ENCODE measurements at regions not wholly inside any gene's neighbourhood (a gene's known extent, or its start where the extent isn't known, plus 50 kb on each side); places are given as distances from the start of the nearest gene placed in this dataset.

DNA sequence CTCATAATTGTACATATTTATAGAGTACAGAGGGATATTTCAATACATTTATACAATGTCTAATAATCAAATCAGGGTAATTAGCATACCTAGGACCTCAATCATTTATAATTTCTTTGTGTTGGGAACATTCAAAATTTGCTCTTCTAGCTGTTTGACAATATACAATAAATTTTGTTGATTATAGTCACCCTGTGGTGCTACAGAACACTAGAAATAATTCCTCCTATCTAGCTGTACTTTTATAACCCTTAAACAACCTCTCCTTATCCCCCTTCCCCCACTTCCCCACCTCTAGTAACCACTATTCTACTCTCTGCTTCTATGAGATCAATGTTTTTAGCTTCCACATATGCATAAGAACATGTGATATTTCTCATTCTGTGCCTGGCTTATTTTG, 328.4 kb upstream of the RBMS1 start:
- H3K4me1 ChIP-seq (ENCODE audit: control insufficient read depth, insufficient read depth, low read length): no peaks in the 10 kb centered on the region
- TF ChIP-seq, protein P1, sequence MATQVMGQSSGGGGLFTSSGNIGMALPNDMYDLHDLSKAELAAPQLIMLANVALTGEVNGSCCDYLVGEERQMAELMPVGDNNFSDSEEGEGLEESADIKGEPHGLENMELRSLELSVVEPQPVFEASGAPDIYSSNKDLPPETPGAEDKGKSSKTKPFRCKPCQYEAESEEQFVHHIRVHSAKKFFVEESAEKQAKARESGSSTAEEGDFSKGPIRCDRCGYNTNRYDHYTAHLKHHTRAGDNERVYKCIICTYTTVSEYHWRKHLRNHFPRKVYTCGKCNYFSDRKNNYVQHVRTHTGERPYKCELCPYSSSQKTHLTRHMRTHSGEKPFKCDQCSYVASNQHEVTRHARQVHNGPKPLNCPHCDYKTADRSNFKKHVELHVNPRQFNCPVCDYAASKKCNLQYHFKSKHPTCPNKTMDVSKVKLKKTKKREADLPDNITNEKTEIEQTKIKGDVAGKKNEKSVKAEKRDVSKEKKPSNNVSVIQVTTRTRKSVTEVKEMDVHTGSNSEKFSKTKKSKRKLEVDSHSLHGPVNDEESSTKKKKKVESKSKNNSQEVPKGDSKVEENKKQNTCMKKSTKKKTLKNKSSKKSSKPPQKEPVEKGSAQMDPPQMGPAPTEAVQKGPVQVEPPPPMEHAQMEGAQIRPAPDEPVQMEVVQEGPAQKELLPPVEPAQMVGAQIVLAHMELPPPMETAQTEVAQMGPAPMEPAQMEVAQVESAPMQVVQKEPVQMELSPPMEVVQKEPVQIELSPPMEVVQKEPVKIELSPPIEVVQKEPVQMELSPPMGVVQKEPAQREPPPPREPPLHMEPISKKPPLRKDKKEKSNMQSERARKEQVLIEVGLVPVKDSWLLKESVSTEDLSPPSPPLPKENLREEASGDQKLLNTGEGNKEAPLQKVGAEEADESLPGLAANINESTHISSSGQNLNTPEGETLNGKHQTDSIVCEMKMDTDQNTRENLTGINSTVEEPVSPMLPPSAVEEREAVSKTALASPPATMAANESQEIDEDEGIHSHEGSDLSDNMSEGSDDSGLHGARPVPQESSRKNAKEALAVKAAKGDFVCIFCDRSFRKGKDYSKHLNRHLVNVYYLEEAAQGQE (IDR thresholded peaks at IDR 0.05; ENCODE audit: insufficient read depth in 1 of 2, low read depth in 2 of 2, low read length in 1 of 2): no peak
- TF ChIP-seq, protein P2, sequence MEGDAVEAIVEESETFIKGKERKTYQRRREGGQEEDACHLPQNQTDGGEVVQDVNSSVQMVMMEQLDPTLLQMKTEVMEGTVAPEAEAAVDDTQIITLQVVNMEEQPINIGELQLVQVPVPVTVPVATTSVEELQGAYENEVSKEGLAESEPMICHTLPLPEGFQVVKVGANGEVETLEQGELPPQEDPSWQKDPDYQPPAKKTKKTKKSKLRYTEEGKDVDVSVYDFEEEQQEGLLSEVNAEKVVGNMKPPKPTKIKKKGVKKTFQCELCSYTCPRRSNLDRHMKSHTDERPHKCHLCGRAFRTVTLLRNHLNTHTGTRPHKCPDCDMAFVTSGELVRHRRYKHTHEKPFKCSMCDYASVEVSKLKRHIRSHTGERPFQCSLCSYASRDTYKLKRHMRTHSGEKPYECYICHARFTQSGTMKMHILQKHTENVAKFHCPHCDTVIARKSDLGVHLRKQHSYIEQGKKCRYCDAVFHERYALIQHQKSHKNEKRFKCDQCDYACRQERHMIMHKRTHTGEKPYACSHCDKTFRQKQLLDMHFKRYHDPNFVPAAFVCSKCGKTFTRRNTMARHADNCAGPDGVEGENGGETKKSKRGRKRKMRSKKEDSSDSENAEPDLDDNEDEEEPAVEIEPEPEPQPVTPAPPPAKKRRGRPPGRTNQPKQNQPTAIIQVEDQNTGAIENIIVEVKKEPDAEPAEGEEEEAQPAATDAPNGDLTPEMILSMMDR (IDR thresholded peaks at IDR 0.05): no peak
- TF ChIP-seq SIN3A (IDR thresholded peaks at IDR 0.05; ENCODE audit: borderline replicate concordance, insufficient read depth, low read depth, low read length) (no peak), POLR2AphosphoS5 (IDR thresholded peaks at IDR 0.05; ENCODE audit: low read depth, low read length) (no peak), TCF7L2 (IDR thresholded peaks at IDR 0.05; ENCODE audit: low read depth, low read length) (no peak)
- no peak overlapping the region for H3K27ac ChIP-seq (ENCODE audit: low read length)
- DNase-seq (ENCODE audit: low read depth, low spot score) (no peak), ATAC-seq (no peak)
- H3K4me3 ChIP-seq (ENCODE audit: low read depth in 2 of 2, low read length in 2 of 2): no peak overlapping the region
- no TSS peak for BruUV-seq (replicated peaks)
- H3K27me3 ChIP-seq (ENCODE audit: control insufficient read depth, insufficient read depth, low read length): no peaks in the 10 kb centered on the region
- H3K36me3 ChIP-seq (ENCODE audit: control insufficient read depth, insufficient read depth, low read length): no peaks in the 10 kb centered on the region
- ChIA-PET CTCF (no interaction called here), POLR2A (no interaction called here)
- intact Hi-C loops (cut with micrococcal nuclease; ENCODE audit: unreplicated experiment): no loop called here
- 0 out of 2 replicates have a peak, but pooled peaks cover 5% of the 10 kb centered on the region for H3K9me3 ChIP-seq (ENCODE audit: control insufficient read depth, insufficient read depth, low read depth, low read length)
- in situ Hi-C loops (cut with HindIII; ENCODE audit: low pct_unique_long_range_greater_than_20kb, low sequenced_read_pairs): no loop called here

DNA sequence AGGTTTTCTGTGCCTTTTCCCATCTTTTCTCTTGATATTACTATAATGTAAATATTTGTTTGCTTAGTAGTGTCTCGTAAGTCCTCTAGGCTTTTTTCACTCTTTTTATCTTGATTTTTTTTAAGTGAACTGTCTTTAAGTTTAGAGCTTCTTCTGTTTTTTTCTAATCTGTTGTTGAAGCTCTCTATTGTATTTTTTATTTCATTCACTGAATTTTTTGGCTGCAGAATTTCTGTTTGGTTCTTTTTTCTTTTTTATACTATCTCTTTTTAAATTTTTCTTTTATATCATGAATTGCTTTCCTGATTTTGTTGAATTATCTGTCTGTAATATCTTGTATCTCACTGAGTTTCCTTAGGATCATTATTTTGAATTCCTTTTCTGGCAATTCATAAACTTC, 331.8 kb upstream of the RBMS1 start:
- CTCF ChIA-PET: no interaction called here
- TF ChIP-seq, protein P1 (IDR thresholded peaks at IDR 0.05; ENCODE audit: insufficient read depth in 1 of 2, low read depth in 2 of 2, low read length in 1 of 2): no peak
- TF ChIP-seq SIN3A (IDR thresholded peaks at IDR 0.05; ENCODE audit: borderline replicate concordance, insufficient read depth, low read depth, low read length) (no peak), TCF7L2 (IDR thresholded peaks at IDR 0.05; ENCODE audit: low read depth, low read length) (no peak), POLR2AphosphoS5 (IDR thresholded peaks at IDR 0.05; ENCODE audit: low read depth, low read length) (no peak)
- TF ChIP-seq, protein P2 (IDR thresholded peaks at IDR 0.05): no peak
- Histone ChIP-seq H3K4me1 (ENCODE audit: control insufficient read depth, insufficient read depth, low read length) (no peaks in the 10 kb centered on the region), H3K9me3 (ENCODE audit: control insufficient read depth, insufficient read depth, low read depth, low read length) (0 out of 2 replicates have a peak, but pooled peaks cover 5% of the 10 kb centered on the region), H3K4me3 (ENCODE audit: low read depth in 2 of 2, low read length in 2 of 2) (no peak overlapping the region), H3K27me3 (ENCODE audit: control insufficient read depth, insufficient read depth, low read length) (no peaks in the 10 kb centered on the region), H3K36me3 (ENCODE audit: control insufficient read depth, insufficient read depth, low read length) (no peaks in the 10 kb centered on the region), H3K27ac (ENCODE audit: low read length) (no peak overlapping the region)
- intact Hi-C loops (cut with micrococcal nuclease; ENCODE audit: unreplicated experiment) (no loop called here), in situ Hi-C loops (cut with HindIII; ENCODE audit: low pct_unique_long_range_greater_than_20kb, low sequenced_read_pairs) (no loop called here)
- POLR2A ChIA-PET: no interaction called here
- BruUV-seq (replicated peaks): no TSS peak
- no peak for ATAC-seq
- no peak for DNase-seq (ENCODE audit: low read depth, low spot score)

Data from Panc1 (cell line).